Aorta (tissue), 5 donors: ENCODE measurements at regions not wholly inside any gene's neighbourhood (a gene's known extent, or its start where the extent isn't known, plus 50 kb on each side); places are given as distances from the start of the nearest gene placed in this dataset.

Experiments
- ATAC-seq: fragments of 200-7000 bp; cut with Tn5 transposase; one replicate; pipeline ENCODE4 v1.9.1; 2022; ENCODE audit warnings: moderate library complexity; ENCODE audit not compliant: low FRiP score
- DNase-seq, 2 donors: peaks; one replicate each; pipeline ENCODE4 v3.0.0-alpha.2; 2020
- H3K27ac ChIP-seq, 2 donors: one replicate each; pipeline ENCODE4 v1.5.1; 2013; ENCODE audit warnings: low read length in 2 of 2, mild to moderate bottlenecking in 2 of 2, moderate library complexity in 2 of 2, control low read depth in 1 of 2, inconsistent platforms in 1 of 2, low read depth in 1 of 2
- H3K27me3 ChIP-seq, 2 donors: one replicate each; pipeline ENCODE4 v1.6.1; 2013; ENCODE audit warnings: control low read depth in 1 of 2, low read length in 1 of 2, mild to moderate bottlenecking in 1 of 2, moderate library complexity in 1 of 2; ENCODE audit not compliant: insufficient read depth in 2 of 2, control insufficient read depth in 1 of 2
- H3K36me3 ChIP-seq, 2 donors: one replicate each; pipeline ENCODE4 v1.6.1; 2013; ENCODE audit warnings: control low read depth in 1 of 2, low read length in 1 of 2, mild to moderate bottlenecking in 1 of 2; ENCODE audit not compliant: insufficient read depth in 2 of 2, control insufficient read depth in 1 of 2
- H3K4me1 ChIP-seq, 2 donors: one replicate each; pipeline ENCODE4 v1.6.1; 2013; ENCODE audit warnings: low read length in 2 of 2, control low read depth in 1 of 2, mild to moderate bottlenecking in 1 of 2, moderate library complexity in 1 of 2; ENCODE audit not compliant: insufficient read depth in 2 of 2, control insufficient read depth in 1 of 2
- H3K4me3 ChIP-seq, 2 donors: one replicate each; pipeline ENCODE4 v1.5.1; 2013; ENCODE audit warnings: low read length in 2 of 2, control low read depth in 1 of 2, mild to moderate bottlenecking in 1 of 2
- H3K9me3 ChIP-seq: one replicate; pipeline ENCODE4 v1.6.1; 2013; ENCODE audit warnings: mild to moderate bottlenecking, low read length; ENCODE audit not compliant: control insufficient read depth
- WGBS, 2 donors: extraction: QIAGEN DNeasy Blood & Tissue Kit; methylation state at CpG; one replicate each; pipeline ENCODE4 v1.1.7; 2013; 5-methylcytosine and 5-hydroxymethylcytosine counted together
- intact Hi-C, 2 donors: fragments of 100-400 bp; cut with DNase I; formaldehyde crosslinking; loops; one replicate each; pipeline versions ENCODE4 v1.14.2 to v1.15.0; 2022
- donor health status: healthy with polysubstance abuse.
- donor health status: Bipolar disorder and iron deficiency.
- donor health status: DM: no; HTN: no; CAD: no.
- donor health status: DM: no; HTN: no; CAD: no.
- donor health status: DM: yes; HTN: yes; CAD: no.

GRCh38 chr12:45577844-45578399 is 151.6 kb upstream of the ARID2 start:
- Histone ChIP-seq H3K36me3 (no peaks in the 10 kb centered on the region), H3K27me3 (no peaks in the 10 kb centered on the region), H3K4me1 (no peaks in the 10 kb centered on the region), H3K9me3 (no peaks in the 10 kb centered on the region), H3K4me3 (no peak overlapping the region), H3K27ac (no peak overlapping the region)
- WGBS, 2 donors = 93 to 95% methylated on average over 3 of the region's 3 CpGs
- DNase-seq = no peak
- intact Hi-C loops = no loop called here
- ATAC-seq = no peak

DNA sequence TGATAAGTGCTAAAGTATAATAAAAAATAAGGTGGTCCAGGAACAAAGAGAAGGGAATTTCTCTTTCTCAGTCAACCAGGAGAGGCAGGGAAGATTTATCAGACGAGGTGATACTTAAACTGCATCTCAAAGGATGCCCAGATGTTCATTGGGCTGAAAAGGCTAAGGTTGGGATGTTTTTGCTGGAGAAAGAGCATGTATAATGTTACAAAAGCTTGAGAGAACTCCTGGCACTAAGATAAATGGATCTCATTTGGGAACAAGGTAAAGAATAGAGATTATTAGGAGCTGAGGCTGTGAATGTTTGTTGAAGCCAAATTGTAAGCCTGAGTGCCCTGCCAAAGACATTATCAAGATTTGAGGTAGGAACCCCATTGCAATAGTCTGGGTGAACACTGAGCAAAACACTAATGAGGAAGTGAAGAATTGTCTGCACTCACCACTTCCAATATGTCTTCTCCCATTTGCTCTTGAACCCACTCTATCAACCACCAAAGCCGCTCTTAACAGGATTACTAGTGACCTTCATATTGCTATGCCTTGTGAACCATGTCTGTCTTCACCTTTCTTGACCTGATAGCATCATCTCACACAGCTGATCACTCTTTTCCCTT is 149.0 kb upstream of the ARID2 start:
- 77 to 83% methylated on average over 2 of the region's 2 CpGs for WGBS, 2 donors
- DNase-seq = no peak
- no peaks in the 10 kb centered on the region for H3K36me3 ChIP-seq
- no peak overlapping the region for H3K4me3 ChIP-seq
- H3K9me3 ChIP-seq = no peaks in the 10 kb centered on the region
- no peak for ATAC-seq
- no peaks in the 10 kb centered on the region for H3K4me1 ChIP-seq
- no peak overlapping the region for H3K27ac ChIP-seq
- no peaks in the 10 kb centered on the region for H3K27me3 ChIP-seq
- intact Hi-C loops = no loop called here

GRCh38 chr12:45581112-45581511 is 148.4 kb upstream of the ARID2 start:
- DNase-seq = no peak
- Histone ChIP-seq H3K27ac (no peak overlapping the region), H3K9me3 (no peaks in the 10 kb centered on the region), H3K36me3 (no peaks in the 10 kb centered on the region), H3K27me3 (no peaks in the 10 kb centered on the region), H3K4me3 (no peak overlapping the region), H3K4me1 (no peaks in the 10 kb centered on the region)
- ATAC-seq = no peak
- intact Hi-C loops = no loop called here
- WGBS, 2 donors = 90 to 94% methylated on average over 1 of the region's 1 CpG

DNA sequence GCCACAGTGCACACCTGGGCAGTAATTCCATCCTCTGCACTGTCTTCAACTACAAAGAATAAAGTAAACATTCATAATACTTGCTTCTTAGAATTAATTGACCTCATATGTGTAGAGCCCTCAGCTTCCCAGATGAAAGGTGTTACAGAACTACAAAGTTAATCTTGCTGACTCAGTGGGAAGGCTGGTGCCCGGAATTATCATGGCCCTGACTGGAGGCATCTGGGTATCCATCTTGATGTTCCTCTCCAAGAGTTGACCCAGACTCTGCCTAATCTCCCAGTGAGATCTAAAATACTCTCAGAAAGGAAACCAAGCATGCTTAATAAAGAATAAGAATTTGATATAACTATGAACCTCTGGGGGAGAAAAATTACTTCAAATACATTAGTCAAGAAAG is 147.0 kb upstream of the ARID2 start:
- intact Hi-C loops = no loop called here

GRCh38 chr12:45582986-45583659 is 146.4 kb upstream of the ARID2 start:
- Histone ChIP-seq H3K4me3 (no peak overlapping the region), H3K9me3 (no peaks in the 10 kb centered on the region), H3K4me1 (no peaks in the 10 kb centered on the region), H3K27ac (no peak overlapping the region), H3K27me3 (no peaks in the 10 kb centered on the region), H3K36me3 (no peaks in the 10 kb centered on the region)
- intact Hi-C loops = no loop called here
- ATAC-seq = no peak
- 50 to 61% methylated on average over 8 of the region's 8 CpGs for WGBS, 2 donors
- no peak for DNase-seq

More for the DNA sequence above, 147.0 kb upstream of the ARID2 start:
- Histone ChIP-seq H3K27me3 (no peaks in the 10 kb centered on the region), H3K27ac (no peak overlapping the region), H3K4me1 (no peaks in the 10 kb centered on the region), H3K4me3 (no peak overlapping the region), H3K9me3 (no peaks in the 10 kb centered on the region), H3K36me3 (no peaks in the 10 kb centered on the region)
- WGBS, 2 donors = 79 to 81% methylated on average over 1 of the region's 1 CpG
- DNase-seq (no peak), ATAC-seq (no peak)

DNA sequence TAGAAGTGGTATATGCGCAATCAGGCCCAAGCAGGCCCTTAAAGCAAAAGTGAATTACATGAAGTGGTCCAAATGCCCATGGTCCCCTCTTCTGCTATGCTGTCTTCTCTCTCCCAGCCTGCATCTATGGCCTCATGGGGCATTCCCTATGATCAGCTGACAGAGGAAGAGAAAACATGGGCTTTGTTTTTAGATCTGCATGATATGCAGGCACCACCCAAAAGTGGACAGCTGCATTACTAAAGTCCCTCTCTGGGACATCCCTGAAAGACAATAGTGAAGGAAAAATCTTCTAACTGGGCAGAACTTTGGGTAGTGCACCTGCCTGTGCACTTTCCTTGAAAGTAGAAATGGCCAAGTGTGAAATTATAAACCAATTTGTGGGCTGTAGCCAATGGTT is 145.2 kb upstream of the ARID2 start:
- Histone ChIP-seq H3K9me3 (no peaks in the 10 kb centered on the region), H3K4me3 (no peak overlapping the region), H3K27me3 (no peaks in the 10 kb centered on the region), H3K36me3 (no peaks in the 10 kb centered on the region), H3K27ac (no peak overlapping the region), H3K4me1 (no peaks in the 10 kb centered on the region)
- ATAC-seq (no peak), DNase-seq (no peak)
- 96 to 100% methylated on average over 1 of the region's 1 CpG for whole genome bisulfite sequencing, 2 donors
- intact Hi-C loops = no loop called here

- DNase-seq (no peak), ATAC-seq (no peak)
- no peaks in the 10 kb centered on the region for H3K27me3 ChIP-seq
- no peaks in the 10 kb centered on the region for H3K9me3 ChIP-seq
- no peak overlapping the region for H3K27ac ChIP-seq
- H3K4me1 ChIP-seq = no peaks in the 10 kb centered on the region
- H3K4me3 ChIP-seq = no peak overlapping the region
- intact Hi-C loops = no loop called here
- 95 to 97% methylated on average over 29 to 31 of the region's 31 CpGs for WGBS, 2 donors
- no peaks in the 10 kb centered on the region for H3K36me3 ChIP-seq
Observed at GRCh38 chr12:45585522-45586230, 143.8 kb upstream of the ARID2 start.

DNA sequence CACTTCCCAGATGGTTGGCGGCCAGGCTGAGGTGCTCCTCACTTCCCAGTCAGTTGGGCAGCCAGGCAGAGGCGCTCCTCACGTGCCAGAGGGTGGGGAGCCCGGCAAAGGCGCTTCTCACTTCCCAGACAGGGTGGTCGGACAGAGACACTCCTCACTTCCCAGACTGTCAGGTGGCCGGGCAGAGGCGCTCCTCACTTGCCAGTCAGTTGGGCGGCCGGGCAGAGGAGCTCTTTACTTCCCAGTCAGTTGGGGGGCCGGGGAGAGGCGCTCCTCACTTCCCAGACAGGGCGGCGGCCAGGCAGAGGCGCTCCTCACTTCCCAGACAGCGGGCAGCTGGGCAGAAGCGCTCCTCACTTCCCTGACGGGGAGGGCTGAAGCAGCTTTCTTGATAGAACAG is 143.0 kb upstream of the ARID2 start:
- 94 to 96% methylated on average over 18 of the region's 18 CpGs for WGBS, 2 donors
- ATAC-seq (no peak), DNase-seq (no peak)
- intact Hi-C loops = no loop called here
- H3K36me3 ChIP-seq = no peaks in the 10 kb centered on the region
- no peaks in the 10 kb centered on the region for H3K27me3 ChIP-seq
- no peak overlapping the region for H3K27ac ChIP-seq
- H3K4me1 ChIP-seq = no peaks in the 10 kb centered on the region
- H3K4me3 ChIP-seq = no peak overlapping the region
- H3K9me3 ChIP-seq = no peaks in the 10 kb centered on the region
